A673 (cell line): ENCODE measurements at regions not wholly inside any gene's neighbourhood (a gene's known extent, or its start where the extent isn't known, plus 50 kb on each side); places are given as distances from the start of the nearest gene placed in this dataset.

Source experiments
- EZH2 ChIP-seq: fragments of 200-600 bp; sonication (generic); IDR thresholded peaks from 2 replicates; pipeline ENCODE4 v1.6.1; 2017; ENCODE audit warnings: borderline replicate concordance, low read depth, mild to moderate bottlenecking, mixed read lengths, antibody characterized with exemption, low read length; ENCODE audit not compliant: poor library complexity, severe bottlenecking
- TF ChIP-seq, protein P1 (sequence below): fragments of 300-800, 200-600 bp; sonication (generic); conservative IDR thresholded peaks from 2 replicates; pipeline ENCODE4 v1.5.1; 2017; ENCODE audit warnings: low read depth, mild to moderate bottlenecking, antibody characterized with exemption, low read length, moderate library complexity, mixed read lengths

DNA sequence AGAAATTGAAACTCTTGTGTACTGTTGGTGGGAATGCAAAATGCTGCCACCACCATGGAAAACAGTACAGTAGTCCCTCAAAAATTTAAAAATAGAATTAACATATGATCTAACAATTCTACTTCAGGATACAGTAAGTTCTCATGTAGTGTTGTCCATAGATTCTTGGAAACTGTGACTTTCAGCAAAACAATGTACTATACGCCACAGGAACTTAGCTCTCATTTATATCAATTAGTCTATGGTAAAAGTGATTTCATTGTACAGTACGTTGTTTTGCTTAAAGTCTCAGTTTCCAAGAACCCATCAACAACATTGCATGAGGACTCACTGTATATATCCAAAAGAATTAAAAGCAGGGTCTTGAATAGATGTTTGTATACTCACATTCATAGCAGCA, 233.5 kb upstream of the GAS1 start:
- TF ChIP-seq, protein P1, sequence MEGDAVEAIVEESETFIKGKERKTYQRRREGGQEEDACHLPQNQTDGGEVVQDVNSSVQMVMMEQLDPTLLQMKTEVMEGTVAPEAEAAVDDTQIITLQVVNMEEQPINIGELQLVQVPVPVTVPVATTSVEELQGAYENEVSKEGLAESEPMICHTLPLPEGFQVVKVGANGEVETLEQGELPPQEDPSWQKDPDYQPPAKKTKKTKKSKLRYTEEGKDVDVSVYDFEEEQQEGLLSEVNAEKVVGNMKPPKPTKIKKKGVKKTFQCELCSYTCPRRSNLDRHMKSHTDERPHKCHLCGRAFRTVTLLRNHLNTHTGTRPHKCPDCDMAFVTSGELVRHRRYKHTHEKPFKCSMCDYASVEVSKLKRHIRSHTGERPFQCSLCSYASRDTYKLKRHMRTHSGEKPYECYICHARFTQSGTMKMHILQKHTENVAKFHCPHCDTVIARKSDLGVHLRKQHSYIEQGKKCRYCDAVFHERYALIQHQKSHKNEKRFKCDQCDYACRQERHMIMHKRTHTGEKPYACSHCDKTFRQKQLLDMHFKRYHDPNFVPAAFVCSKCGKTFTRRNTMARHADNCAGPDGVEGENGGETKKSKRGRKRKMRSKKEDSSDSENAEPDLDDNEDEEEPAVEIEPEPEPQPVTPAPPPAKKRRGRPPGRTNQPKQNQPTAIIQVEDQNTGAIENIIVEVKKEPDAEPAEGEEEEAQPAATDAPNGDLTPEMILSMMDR, result no peak
- no peak for TF ChIP-seq EZH2
